ENCODE measurements at regions not wholly inside any gene's neighbourhood (a gene's known extent, or its start where the extent isn't known, plus 50 kb on each side); places are given as distances from the start of the nearest gene placed in this dataset.

DNA sequence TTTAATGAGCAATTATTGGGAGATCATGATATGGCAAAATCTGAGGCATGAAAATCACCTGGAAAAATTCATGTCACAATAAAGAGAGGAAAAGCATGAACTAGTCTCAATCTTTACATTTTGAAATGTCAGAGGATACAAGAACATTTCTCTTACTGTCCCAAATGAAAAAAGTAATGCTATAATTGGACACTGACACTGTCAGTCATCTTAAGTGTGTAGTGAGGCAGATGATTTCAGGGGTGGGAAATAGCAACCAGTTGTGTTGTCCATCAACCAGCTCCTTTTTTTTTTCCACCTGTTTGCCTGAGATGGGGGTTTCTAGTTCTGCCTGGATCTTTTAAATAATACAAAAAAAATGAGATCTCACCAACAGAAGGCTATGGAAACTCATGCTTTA lies 646.2 kb downstream of the KCNT2 start:
- no peaks in the 10 kb centered on the region for H3K4me1 ChIP-seq (ENCODE audit: control insufficient read depth, insufficient read depth, low read length)
- DNase-seq = no peak
- no peak overlapping the region for H3K27ac ChIP-seq (ENCODE audit: low read length)
- H3K4me3 ChIP-seq (ENCODE audit: low read length) = no peak overlapping the region
- no peaks in the 10 kb centered on the region for H3K27me3 ChIP-seq (ENCODE audit: control insufficient read depth, insufficient read depth, low read length)
- Mint-ChIP-seq H3K9me3 (peaks cover 11 to 12% of the 10 kb centered on the region in 2 donors), H3K27ac (no peak overlapping the region), H3K27me3 (ENCODE audit: low read depth in 2 of 2) (no peaks in the 10 kb centered on the region), H3K4me3 (no peak overlapping the region), H3K36me3 (no peaks in the 10 kb centered on the region), H3K4me1 (no peaks in the 10 kb centered on the region)
- no peaks in the 10 kb centered on the region for H3K9me3 ChIP-seq (ENCODE audit: control insufficient read depth, insufficient read depth, low read length)
- TF ChIP-seq, protein P1, sequence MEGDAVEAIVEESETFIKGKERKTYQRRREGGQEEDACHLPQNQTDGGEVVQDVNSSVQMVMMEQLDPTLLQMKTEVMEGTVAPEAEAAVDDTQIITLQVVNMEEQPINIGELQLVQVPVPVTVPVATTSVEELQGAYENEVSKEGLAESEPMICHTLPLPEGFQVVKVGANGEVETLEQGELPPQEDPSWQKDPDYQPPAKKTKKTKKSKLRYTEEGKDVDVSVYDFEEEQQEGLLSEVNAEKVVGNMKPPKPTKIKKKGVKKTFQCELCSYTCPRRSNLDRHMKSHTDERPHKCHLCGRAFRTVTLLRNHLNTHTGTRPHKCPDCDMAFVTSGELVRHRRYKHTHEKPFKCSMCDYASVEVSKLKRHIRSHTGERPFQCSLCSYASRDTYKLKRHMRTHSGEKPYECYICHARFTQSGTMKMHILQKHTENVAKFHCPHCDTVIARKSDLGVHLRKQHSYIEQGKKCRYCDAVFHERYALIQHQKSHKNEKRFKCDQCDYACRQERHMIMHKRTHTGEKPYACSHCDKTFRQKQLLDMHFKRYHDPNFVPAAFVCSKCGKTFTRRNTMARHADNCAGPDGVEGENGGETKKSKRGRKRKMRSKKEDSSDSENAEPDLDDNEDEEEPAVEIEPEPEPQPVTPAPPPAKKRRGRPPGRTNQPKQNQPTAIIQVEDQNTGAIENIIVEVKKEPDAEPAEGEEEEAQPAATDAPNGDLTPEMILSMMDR (IDR thresholded peaks at IDR 0.05) = no peak
- intact Hi-C loops (cut with micrococcal nuclease) = no loop called here
- no peak for ATAC-seq
- no peaks in the 10 kb centered on the region for H3K36me3 ChIP-seq (ENCODE audit: control insufficient read depth, insufficient read depth, low read length)

DNA sequence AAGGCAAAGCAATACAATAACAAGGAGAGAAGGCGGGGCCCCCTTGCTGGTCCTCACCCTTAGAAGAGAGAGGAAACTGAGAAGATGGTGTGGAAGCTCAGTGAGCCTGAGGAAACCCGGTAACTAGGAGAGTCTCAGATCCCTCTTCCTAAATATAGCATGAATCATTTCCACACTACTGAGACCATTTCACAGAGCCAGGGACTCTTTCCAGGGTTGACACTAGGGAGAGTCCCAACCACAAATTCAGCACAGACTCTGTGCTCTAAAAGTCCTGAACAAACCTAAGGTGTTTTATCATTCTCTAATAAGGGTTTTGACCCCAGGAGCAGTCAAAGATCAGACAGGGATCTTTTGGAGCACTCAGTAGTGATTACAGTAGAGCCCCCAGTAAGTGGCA lies 647.7 kb downstream of the KCNT2 start:
- no peaks in the 10 kb centered on the region for H3K27me3 ChIP-seq (ENCODE audit: control insufficient read depth, insufficient read depth, low read length)
- no peaks in the 10 kb centered on the region for H3K9me3 ChIP-seq (ENCODE audit: control insufficient read depth, insufficient read depth, low read length)
- no peak overlapping the region for H3K4me3 Mint-ChIP-seq
- ATAC-seq = no peak
- H3K27ac Mint-ChIP-seq = no peak overlapping the region
- DNase-seq = no peak
- TF ChIP-seq, protein P1 (IDR thresholded peaks at IDR 0.05) = no peak
- H3K27me3 Mint-ChIP-seq (ENCODE audit: low read depth in 2 of 2) = no peaks in the 10 kb centered on the region
- H3K4me1 ChIP-seq (ENCODE audit: control insufficient read depth, insufficient read depth, low read length) = no peaks in the 10 kb centered on the region
- intact Hi-C loops (cut with micrococcal nuclease) = no loop called here
- no peaks in the 10 kb centered on the region for H3K36me3 ChIP-seq (ENCODE audit: control insufficient read depth, insufficient read depth, low read length)
- peaks cover 12 to 15% of the 10 kb centered on the region in 2 donors for H3K9me3 Mint-ChIP-seq
- no peak overlapping the region for H3K4me3 ChIP-seq (ENCODE audit: low read length)
- H3K4me1 Mint-ChIP-seq = no peaks in the 10 kb centered on the region
- H3K36me3 Mint-ChIP-seq = no peaks in the 10 kb centered on the region
- 88% methylated on average over 2 of the region's 2 CpGs for WGBS (ENCODE audit: insufficient coverage)
- H3K27ac ChIP-seq (ENCODE audit: low read length) = no peak overlapping the region

DNA sequence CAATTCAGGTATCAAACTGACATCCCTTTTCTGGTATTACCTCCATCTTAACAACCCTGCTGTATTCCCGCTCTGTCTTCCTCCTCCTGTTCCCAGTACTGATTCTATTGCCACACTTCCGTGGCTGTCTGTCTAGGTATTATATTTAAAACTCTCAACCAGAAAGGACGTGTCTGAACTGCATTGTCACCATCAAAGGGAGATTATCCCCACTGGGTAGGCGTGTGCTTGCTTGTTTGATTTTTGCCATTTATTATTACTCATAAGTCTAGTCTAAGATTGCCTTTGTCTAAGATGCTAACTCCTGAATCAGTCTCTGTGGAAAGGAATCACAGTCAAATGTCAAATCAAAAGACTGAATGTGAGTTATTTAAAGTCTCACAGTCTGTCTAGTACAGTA lies 650.1 kb downstream of the KCNT2 start:
- no peak overlapping the region for H3K27ac ChIP-seq (ENCODE audit: low read length)
- no peaks in the 10 kb centered on the region for H3K4me1 ChIP-seq (ENCODE audit: control insufficient read depth, insufficient read depth, low read length)
- no peak overlapping the region for H3K4me3 ChIP-seq (ENCODE audit: low read length)
- H3K36me3 Mint-ChIP-seq = no peaks in the 10 kb centered on the region
- H3K27me3 ChIP-seq (ENCODE audit: control insufficient read depth, insufficient read depth, low read length) = no peaks in the 10 kb centered on the region
- no peaks in the 10 kb centered on the region for H3K4me1 Mint-ChIP-seq
- TF ChIP-seq, protein P1 (IDR thresholded peaks at IDR 0.05) = no peak
- peaks cover 3% of the 10 kb centered on the region for H3K9me3 ChIP-seq (ENCODE audit: control insufficient read depth, insufficient read depth, low read length)
- no peak overlapping the region for H3K4me3 Mint-ChIP-seq
- 83% methylated on average over 4 of the region's 4 CpGs for WGBS (ENCODE audit: insufficient coverage)
- H3K36me3 ChIP-seq (ENCODE audit: control insufficient read depth, insufficient read depth, low read length) = no peaks in the 10 kb centered on the region
- intact Hi-C loops (cut with micrococcal nuclease) = no loop called here
- H3K9me3 Mint-ChIP-seq = peaks cover 10 to 14% of the 10 kb centered on the region in 2 donors
- DNase-seq (no peak), ATAC-seq (no peak)
- no peaks in the 10 kb centered on the region for H3K27me3 Mint-ChIP-seq (ENCODE audit: low read depth in 2 of 2)
- no peak overlapping the region for H3K27ac Mint-ChIP-seq

DNA sequence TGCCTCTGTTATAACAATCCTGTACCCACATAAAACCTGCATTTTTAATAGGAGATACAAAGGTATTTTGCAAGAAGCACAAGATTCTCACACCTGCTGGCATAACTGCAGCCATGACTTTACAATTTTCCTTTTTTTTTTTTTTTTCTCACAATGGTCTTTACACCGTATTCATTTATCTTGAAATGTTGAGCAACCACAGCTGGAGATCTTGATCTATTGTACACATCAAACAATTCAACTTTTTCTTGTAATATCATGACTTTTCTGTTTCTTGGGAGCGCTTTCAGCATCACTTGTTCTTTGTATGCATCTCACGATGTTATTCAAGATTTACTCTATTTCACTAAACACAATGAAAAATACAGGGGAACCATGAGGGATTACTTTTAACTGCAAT lies 651.4 kb downstream of the KCNT2 start:
- 85% methylated on average over 3 of the region's 3 CpGs for WGBS (ENCODE audit: insufficient coverage)
- TF ChIP-seq, protein P1 (IDR thresholded peaks at IDR 0.05) = no peak
- Histone ChIP-seq H3K9me3 (ENCODE audit: control insufficient read depth, insufficient read depth, low read length) (peaks cover 6% of the 10 kb centered on the region), H3K27me3 (ENCODE audit: control insufficient read depth, insufficient read depth, low read length) (no peaks in the 10 kb centered on the region), H3K36me3 (ENCODE audit: control insufficient read depth, insufficient read depth, low read length) (no peaks in the 10 kb centered on the region), H3K27ac (ENCODE audit: low read length) (no peak overlapping the region), H3K4me3 (ENCODE audit: low read length) (no peak overlapping the region), H3K4me1 (ENCODE audit: control insufficient read depth, insufficient read depth, low read length) (no peaks in the 10 kb centered on the region)
- intact Hi-C loops (cut with micrococcal nuclease) = no loop called here
- DNase-seq (no peak), ATAC-seq (no peak)
- Mint-ChIP-seq H3K4me1 (no peaks in the 10 kb centered on the region), H3K36me3 (no peaks in the 10 kb centered on the region), H3K27me3 (ENCODE audit: low read depth in 2 of 2) (no peaks in the 10 kb centered on the region), H3K27ac (no peak overlapping the region), H3K4me3 (no peak overlapping the region), H3K9me3 (peaks cover 13 to 17% of the 10 kb centered on the region in 2 donors)

All from natural killer cell (primary cell).